Superior temporal gyrus (tissue), 1 donor: ENCODE measurements at regions not wholly inside any gene's neighbourhood (a gene's known extent, or its start where the extent isn't known, plus 50 kb on each side); places are given as distances from the start of the nearest gene placed in this dataset.
A peak's percentile ranks its signal among the peaks of the same experiment; 100 is the strongest.

Experiments
- DNase-seq: peaks from one replicate; pipeline ENCODE4 v3.0.0-alpha.2; 2016; ENCODE audit errors: extremely low spot score

GRCh38 chr12:30437616-30438015 lies 258.1 kb downstream of the IPO8 start:
- DNase-seq, result peak; percentile 64

GRCh38 chr12:30437044-30437443 lies 258.6 kb downstream of the IPO8 start:
- no peak for DNase-seq

GRCh38 chr12:30428098-30428497 lies 267.6 kb downstream of the IPO8 start:
- DNase-seq, result no peak

GRCh38 chr12:30427555-30427954 lies 268.1 kb downstream of the IPO8 start:
- no peak for DNase-seq

GRCh38 chr12:30425445-30425844 lies 270.2 kb downstream of the IPO8 start:
- DNase-seq, result no peak

GRCh38 chr12:30423330-30423729 lies 272.3 kb downstream of the IPO8 start:
- DNase-seq, result no peak

GRCh38 chr12:30422844-30423243 lies 272.8 kb downstream of the IPO8 start:
- DNase-seq, result no peak

- DNase-seq, result no peak
These were observed 275.1 kb downstream of the IPO8 start for GRCh38 chr12:30420561-30420960.

GRCh38 chr12:30417697-30418231 lies 277.9 kb downstream of the IPO8 start:
- peak; percentile 42 for DNase-seq

GRCh38 chr12:30416631-30417030 lies 279.0 kb downstream of the IPO8 start:
- DNase-seq, result no peak

GRCh38 chr12:30415777-30416176 lies 279.9 kb downstream of the IPO8 start:
- no peak for DNase-seq

GRCh38 chr12:30414507-30414906 lies 281.2 kb downstream of the IPO8 start:
- no peak for DNase-seq

GRCh38 chr12:30400349-30400748 lies 295.3 kb downstream of the IPO8 start:
- DNase-seq, result no peak

GRCh38 chr12:30399859-30400258 lies 295.8 kb downstream of the IPO8 start:
- no peak for DNase-seq

- no peak for DNase-seq
These were observed 299.1 kb downstream of the IPO8 start for GRCh38 chr12:30396576-30396975.

GRCh38 chr12:30395190-30395589 lies 300.5 kb downstream of the IPO8 start:
- no peak for DNase-seq

- no peak for DNase-seq
These were observed 303.8 kb downstream of the IPO8 start for GRCh38 chr12:30391766-30392366.

GRCh38 chr12:30385706-30386105 lies 310.0 kb downstream of the IPO8 start:
- peak; percentile 13 for DNase-seq

GRCh38 chr12:30384976-30385375 lies 310.7 kb downstream of the IPO8 start:
- no peak for DNase-seq

- DNase-seq, result no peak
These were observed 317.4 kb downstream of the IPO8 start for GRCh38 chr12:30378307-30378706.

- no peak for DNase-seq
These were observed 330.8 kb downstream of the IPO8 start for GRCh38 chr12:30364822-30365221.

- DNase-seq, result no peak
These were observed 334.5 kb downstream of the IPO8 start for GRCh38 chr12:30361145-30361544.

GRCh38 chr12:30358671-30359070 lies 337.0 kb downstream of the IPO8 start:
- DNase-seq, result no peak
